GM21786 (cell line): ENCODE measurements at regions not wholly inside any gene's neighbourhood (a gene's known extent, or its start where the extent isn't known, plus 50 kb on each side); places are given as distances from the start of the nearest gene placed in this dataset.

ENCODE experiments used
- ATAC-seq: cut with Tn5 transposase; IDR thresholded peaks from one replicate; pipeline ENCODE4 v1.9.1; 2021; ENCODE audit not compliant: unreplicated experiment

GRCh38 chr10:116792817-116793216, 50.5 kb upstream of the HSPA12A start:
- no peak for ATAC-seq

DNA sequence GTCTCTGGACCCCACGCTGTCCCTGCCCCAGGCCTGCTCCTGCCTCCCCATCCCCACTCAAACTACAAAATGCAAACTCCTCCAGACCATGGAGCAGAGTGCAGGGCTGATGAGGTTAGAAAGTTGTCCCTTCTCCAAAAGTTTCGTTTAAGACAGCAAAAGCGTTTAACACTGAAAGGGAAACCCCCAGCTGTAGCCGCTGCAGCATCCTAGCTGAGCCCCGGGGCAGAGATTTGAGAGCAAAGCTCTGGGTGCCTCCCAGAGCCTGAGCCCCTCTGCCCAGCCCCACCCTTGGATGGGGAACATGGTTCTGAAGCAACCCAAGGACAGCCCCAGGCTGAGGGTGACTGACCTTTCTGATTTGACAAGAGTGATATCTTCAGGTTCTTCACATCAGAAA, 52.8 kb upstream of the ENO4 start:
- no peak for ATAC-seq

DNA sequence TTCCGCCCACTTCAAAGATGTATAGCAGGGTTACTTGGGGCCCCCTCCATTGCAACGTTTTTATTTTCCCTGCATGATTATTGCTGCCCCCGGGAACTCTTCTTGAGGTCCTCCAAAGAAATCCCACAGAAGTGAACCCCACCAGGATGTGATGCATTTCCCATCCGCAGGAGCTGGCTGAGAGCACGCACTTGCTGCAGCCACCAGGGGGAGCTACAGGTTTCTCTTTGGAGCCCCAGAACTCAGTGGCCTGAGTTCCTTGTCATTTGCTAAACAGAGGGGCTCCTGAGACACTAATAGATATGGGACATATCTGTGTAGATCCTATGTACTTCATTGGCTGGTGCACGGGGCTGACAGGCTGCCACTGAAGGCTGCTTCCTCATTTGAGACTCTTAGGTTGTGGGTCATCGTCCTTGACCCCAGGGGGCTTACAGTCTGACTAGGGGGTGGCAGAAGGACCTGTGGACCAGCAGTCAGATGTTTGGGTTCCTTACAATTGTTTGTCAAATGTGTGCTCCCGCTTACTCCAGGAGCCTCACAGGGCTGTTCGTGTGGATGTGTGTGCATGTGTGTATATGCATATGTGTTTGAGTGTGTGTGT, 52.3 kb upstream of the ENO4 start:
- ATAC-seq = peak; percentile 75

DNA sequence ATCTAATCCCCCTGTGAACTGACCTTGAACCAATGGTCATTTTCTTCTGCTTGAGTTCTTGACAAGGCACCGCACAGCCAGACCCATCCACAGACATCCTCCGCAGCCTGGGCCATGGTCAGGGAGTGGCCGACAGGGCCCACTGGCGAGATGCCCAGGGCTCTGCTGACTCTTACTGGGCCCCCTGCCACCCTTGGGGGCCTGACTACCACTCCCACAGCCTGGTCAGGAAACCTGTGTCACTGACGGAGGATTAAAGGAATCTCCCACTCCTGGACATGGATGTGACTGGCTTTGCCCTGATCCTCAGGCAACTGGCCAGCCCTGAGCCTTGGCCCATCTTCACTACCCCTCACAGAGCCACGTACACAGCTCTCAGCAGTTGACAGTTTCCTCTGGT, 50.4 kb upstream of the ENO4 start:
- ATAC-seq = no peak
